ENCODE measurements at regions not wholly inside any gene's neighbourhood (a gene's known extent, or its start where the extent isn't known, plus 50 kb on each side); places are given as distances from the start of the nearest gene placed in this dataset.

DNA sequence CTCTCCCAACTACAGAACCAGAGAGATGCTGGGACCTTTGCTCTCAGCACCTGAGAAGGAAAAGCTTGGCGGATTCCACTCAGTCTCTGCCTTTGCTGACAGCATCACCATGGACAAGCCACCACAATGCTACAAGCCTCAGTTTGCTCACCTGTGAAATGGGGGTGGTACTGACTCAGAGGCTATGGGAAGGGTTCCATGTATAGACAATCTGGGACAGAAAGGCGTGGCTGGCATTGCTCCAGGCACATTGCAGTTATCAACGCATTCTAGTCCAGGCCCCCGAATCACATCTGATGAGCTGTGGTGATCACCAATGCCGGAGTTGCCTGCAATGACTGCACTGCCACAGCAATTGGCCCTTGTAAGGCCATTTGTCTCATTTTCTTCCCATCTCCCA lies 72.6 kb downstream of the ISX start:
- Histone ChIP-seq H3K27ac (ENCODE audit: low read length) (no peak overlapping the region), H3K4me1 (ENCODE audit: control insufficient read depth, insufficient read depth, low read length) (no peaks in the 10 kb centered on the region), H3K9ac (ENCODE audit: low read length in 2 of 2) (no peak overlapping the region), H3K9me3 (ENCODE audit: control insufficient read depth in 2 of 2, low read length in 2 of 2) (peaks cover 2 to 4% of the 10 kb centered on the region in 2 donors), H3K4me3 (ENCODE audit: low read length in 2 of 2) (no peak overlapping the region), H3K27me3 (ENCODE audit: control insufficient read depth in 1 of 2, insufficient read depth in 2 of 2, low read length in 2 of 2) (peaks cover 2 to 15% of the 10 kb centered on the region in 2 donors), H3K36me3 (ENCODE audit: control insufficient read depth in 2 of 2, insufficient read depth in 2 of 2, low read length in 2 of 2) (no peaks in the 10 kb centered on the region)

DNA sequence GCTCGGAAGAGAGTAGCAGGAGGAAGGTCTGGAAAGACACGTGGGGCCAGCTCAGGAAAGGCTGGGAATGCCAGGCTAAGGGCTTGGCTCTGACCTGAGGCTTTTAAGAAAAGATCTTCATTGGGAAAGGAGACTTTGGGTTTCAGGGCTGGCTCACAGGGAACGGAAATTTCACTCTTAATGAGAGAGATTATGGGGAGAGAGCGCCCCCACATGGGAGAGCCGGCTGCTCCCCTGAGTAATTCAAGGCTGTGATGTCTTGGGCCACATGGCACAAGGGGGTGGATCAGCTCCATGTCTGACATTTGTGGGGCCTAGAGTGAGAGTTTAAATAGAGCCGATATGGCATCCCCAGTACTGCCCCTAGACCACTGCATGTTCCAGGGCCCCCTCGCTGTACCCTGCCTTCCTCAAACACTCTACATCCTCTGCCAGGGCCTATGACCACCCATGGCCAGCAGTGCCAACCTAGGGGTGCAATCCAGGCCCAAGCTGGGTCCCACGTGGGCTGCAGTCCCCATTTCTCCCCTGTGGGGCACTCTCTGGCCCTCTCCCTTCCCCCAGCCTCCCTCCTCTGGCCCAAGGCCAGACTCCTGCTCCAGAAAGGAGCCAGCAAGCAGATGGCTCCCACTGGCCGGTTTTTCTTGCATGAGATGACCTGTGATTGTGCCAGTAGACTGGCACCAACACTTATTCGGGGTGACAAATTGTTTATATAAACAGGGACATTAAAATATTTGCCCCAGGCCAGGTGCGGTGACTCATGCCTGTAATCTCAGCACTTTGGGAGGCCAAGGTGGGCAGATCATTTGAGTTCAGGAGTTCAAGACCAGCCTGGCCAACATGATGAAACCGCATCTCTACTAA lies 75.2 kb downstream of the ISX start:
- peaks cover 2 to 4% of the 10 kb centered on the region in 2 donors for H3K27me3 ChIP-seq (ENCODE audit: control insufficient read depth in 1 of 2, insufficient read depth in 2 of 2, low read length in 2 of 2)
- H3K36me3 ChIP-seq (ENCODE audit: control insufficient read depth in 2 of 2, insufficient read depth in 2 of 2, low read length in 2 of 2), result no peaks in the 10 kb centered on the region
- H3K9ac ChIP-seq (ENCODE audit: low read length in 2 of 2), result no peak overlapping the region
- no peak overlapping the region for H3K27ac ChIP-seq (ENCODE audit: low read length)
- H3K4me1 ChIP-seq (ENCODE audit: control insufficient read depth, insufficient read depth, low read length), result no peaks in the 10 kb centered on the region
- H3K9me3 ChIP-seq (ENCODE audit: control insufficient read depth in 2 of 2, low read length in 2 of 2), result peaks cover 2 to 4% of the 10 kb centered on the region in 2 donors
- H3K4me3 ChIP-seq (ENCODE audit: low read length in 2 of 2), result no peak overlapping the region

DNA sequence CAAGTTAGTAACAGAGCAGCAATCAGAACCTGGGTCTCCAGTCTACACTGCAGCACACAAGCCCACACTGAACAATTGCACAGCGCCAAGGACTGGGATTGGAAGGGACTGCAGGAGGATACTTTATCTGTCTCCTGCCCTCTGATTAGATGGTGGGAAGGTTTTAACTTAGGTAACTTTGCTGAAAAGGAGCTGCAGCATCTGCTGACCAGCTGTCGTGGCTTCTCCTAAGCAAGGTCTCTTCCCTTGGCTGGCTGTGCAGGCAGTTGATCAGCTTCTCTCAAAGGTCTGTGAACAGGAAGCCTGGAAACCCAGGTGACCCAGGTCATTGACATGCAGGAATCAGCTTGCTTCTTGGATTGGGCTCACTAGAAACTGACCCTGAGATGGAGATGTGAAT lies 82.4 kb downstream of the ISX start:
- H3K9me3 ChIP-seq (ENCODE audit: control insufficient read depth in 2 of 2, low read length in 2 of 2), result peaks cover 0 to under 1% of the 10 kb centered on the region in 2 donors
- no peak overlapping the region for H3K27ac ChIP-seq (ENCODE audit: low read length)
- no peak overlapping the region for H3K4me3 ChIP-seq (ENCODE audit: low read length in 2 of 2)
- H3K27me3 ChIP-seq (ENCODE audit: control insufficient read depth in 1 of 2, insufficient read depth in 2 of 2, low read length in 2 of 2), result peaks cover 4 to 7% of the 10 kb centered on the region in 2 donors
- H3K9ac ChIP-seq (ENCODE audit: low read length in 2 of 2), result no peak overlapping the region
- no peaks in the 10 kb centered on the region for H3K36me3 ChIP-seq (ENCODE audit: control insufficient read depth in 2 of 2, insufficient read depth in 2 of 2, low read length in 2 of 2)
- no peaks in the 10 kb centered on the region for H3K4me1 ChIP-seq (ENCODE audit: control insufficient read depth, insufficient read depth, low read length)

DNA sequence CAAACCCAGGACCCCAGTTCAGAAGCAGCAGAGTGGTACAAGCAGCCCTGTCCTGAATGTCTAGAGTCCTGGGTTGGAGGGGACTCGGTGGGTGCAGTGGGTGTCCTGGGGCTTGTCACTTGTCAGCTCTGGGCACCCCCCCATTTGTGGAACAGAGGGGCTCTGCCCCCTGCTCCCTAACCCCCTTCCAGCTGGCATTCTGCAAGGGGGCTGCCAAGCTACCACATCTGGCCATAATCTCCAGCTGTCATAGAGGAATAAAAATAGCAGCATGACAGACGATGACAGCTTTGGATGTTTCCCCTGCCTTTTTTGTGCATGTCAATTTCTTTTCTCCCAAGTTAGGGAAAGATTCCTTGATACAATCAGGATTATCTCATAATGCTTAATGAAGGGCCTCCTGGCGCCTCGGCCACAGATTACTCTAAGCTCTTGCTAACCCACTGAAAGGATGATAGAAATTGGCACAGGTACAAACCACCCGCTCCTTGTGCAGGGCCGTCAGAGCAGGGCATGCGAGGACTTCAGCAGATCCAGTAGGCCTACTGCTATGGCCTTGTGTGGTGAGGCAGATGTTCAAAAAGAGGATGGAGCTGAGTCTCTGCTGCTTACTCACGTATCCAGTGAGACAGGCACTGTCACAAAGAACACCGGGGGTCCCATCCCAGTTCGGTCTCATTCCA lies 83.0 kb downstream of the ISX start:
- Histone ChIP-seq H3K27me3 (ENCODE audit: control insufficient read depth in 1 of 2, insufficient read depth in 2 of 2, low read length in 2 of 2) (peaks cover 4 to 7% of the 10 kb centered on the region in 2 donors), H3K27ac (ENCODE audit: low read length) (no peak overlapping the region), H3K4me1 (ENCODE audit: control insufficient read depth, insufficient read depth, low read length) (no peaks in the 10 kb centered on the region), H3K9ac (ENCODE audit: low read length in 2 of 2) (no peak overlapping the region), H3K9me3 (ENCODE audit: control insufficient read depth in 2 of 2, low read length in 2 of 2) (no peaks in the 10 kb centered on the region), H3K4me3 (ENCODE audit: low read length in 2 of 2) (no peak overlapping the region), H3K36me3 (ENCODE audit: control insufficient read depth in 2 of 2, insufficient read depth in 2 of 2, low read length in 2 of 2) (no peaks in the 10 kb centered on the region)

DNA sequence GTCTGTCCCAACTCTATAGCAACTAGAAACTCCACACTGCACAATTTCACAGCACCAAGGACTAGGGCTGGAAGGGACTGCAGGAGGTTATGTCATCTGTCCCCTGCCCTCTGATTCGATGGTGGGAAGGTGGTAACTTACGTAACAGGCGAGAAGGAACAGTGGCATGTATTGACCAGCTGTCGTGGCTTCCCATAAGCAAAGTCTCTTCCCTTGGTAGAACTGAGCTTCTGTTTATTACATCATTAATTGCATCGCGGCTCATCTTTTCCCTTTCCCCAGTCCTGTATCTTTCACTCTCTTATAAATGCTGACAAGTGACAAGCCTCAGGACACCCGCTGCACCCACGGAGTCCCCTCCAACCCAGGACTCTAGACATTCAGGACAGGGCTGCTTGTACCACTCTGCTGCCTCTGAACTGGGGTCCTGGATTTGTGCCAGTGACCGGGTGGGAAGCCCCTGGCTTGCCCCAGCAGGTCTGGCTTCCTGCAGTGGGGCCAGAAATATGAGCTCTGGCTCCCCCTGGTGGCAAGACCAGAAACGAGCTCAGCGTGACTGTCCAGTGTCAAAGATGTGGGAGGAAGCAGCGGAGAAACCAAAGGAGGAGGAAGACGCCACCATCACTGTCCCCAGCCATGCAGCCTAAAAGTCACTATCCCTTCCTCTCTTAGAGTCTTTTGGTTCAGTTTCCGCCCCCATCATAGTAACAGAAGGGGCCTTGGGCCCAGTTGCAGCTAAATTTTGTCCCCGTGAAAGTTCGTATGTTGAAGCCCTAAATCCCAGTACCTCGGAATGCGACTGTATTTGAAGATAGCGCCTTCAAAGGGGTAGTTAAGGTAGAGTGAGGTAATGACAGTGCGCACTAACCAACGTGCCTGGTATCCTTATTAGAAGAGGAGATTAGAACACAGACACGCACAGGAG lies 84.5 kb downstream of the ISX start:
- H3K27me3 ChIP-seq (ENCODE audit: control insufficient read depth in 1 of 2, insufficient read depth in 2 of 2, low read length in 2 of 2), result peaks cover 9 to 10% of the 10 kb centered on the region in 2 donors
- no peak overlapping the region for H3K4me3 ChIP-seq (ENCODE audit: low read length in 2 of 2)
- H3K9me3 ChIP-seq (ENCODE audit: control insufficient read depth in 2 of 2, low read length in 2 of 2), result no peaks in the 10 kb centered on the region
- no peak overlapping the region for H3K9ac ChIP-seq (ENCODE audit: low read length in 2 of 2)
- no peaks in the 10 kb centered on the region for H3K4me1 ChIP-seq (ENCODE audit: control insufficient read depth, insufficient read depth, low read length)
- H3K36me3 ChIP-seq (ENCODE audit: control insufficient read depth in 2 of 2, insufficient read depth in 2 of 2, low read length in 2 of 2), result no peaks in the 10 kb centered on the region
- no peak overlapping the region for H3K27ac ChIP-seq (ENCODE audit: low read length)

DNA sequence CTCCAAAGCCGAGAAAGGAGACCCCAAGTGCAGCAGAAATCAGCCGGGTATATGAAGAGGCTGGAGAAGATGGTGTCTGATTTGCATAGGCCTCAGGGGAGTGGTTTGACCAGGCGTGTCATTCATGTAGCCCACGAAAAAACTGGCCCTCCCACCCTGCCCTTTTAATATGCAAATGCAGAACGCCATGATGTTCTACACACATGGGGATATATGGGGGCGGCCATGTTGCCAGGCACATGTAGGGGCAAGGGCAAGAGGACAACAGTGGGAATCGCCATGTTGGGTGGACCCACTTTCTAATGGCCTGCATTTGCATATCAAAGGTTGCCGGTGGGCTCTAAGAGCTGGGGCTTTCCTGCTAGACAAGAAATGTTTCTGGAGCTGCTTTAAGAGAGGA lies 86.4 kb downstream of the ISX start:
- Histone ChIP-seq H3K4me1 (ENCODE audit: control insufficient read depth, insufficient read depth, low read length) (no peaks in the 10 kb centered on the region), H3K4me3 (ENCODE audit: low read length in 2 of 2) (no peak overlapping the region), H3K9ac (ENCODE audit: low read length in 2 of 2) (no peak overlapping the region), H3K36me3 (ENCODE audit: control insufficient read depth in 2 of 2, insufficient read depth in 2 of 2, low read length in 2 of 2) (no peaks in the 10 kb centered on the region), H3K9me3 (ENCODE audit: control insufficient read depth in 2 of 2, low read length in 2 of 2) (no peaks in the 10 kb centered on the region), H3K27me3 (ENCODE audit: control insufficient read depth in 1 of 2, insufficient read depth in 2 of 2, low read length in 2 of 2) (peaks cover 12 to 17% of the 10 kb centered on the region in 2 donors), H3K27ac (ENCODE audit: low read length) (no peak overlapping the region)

DNA sequence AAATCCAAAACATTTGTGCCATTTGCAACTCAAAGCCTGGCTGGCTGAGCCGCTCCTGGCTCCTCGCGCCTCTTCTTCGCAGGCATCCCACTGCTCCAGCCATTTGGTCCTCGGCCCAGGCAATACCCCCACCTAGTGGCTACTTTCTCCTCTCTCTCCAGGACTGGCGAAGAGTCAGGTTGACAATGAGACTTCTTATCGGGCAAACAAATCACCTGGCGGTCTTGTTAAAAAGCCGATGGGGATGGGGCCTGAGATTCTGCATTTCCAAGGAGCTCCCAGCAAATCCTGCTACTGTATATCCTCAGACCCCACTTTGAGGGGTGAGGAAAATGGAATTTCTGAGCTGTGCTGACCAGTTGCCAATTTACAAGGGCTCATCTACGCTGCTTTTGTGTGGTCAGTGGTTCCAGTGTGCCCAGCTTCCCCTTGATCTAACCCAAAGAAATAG lies 89.0 kb downstream of the ISX start:
- Histone ChIP-seq H3K36me3 (ENCODE audit: control insufficient read depth in 2 of 2, insufficient read depth in 2 of 2, low read length in 2 of 2) (no peaks in the 10 kb centered on the region), H3K4me3 (ENCODE audit: low read length in 2 of 2) (no peak overlapping the region), H3K4me1 (ENCODE audit: control insufficient read depth, insufficient read depth, low read length) (no peaks in the 10 kb centered on the region), H3K27ac (ENCODE audit: low read length) (no peak overlapping the region), H3K9ac (ENCODE audit: low read length in 2 of 2) (no peak overlapping the region), H3K9me3 (ENCODE audit: control insufficient read depth in 2 of 2, low read length in 2 of 2) (no peaks in the 10 kb centered on the region), H3K27me3 (ENCODE audit: control insufficient read depth in 1 of 2, insufficient read depth in 2 of 2, low read length in 2 of 2) (peaks cover 17% of the 10 kb centered on the region in 2 donors)

DNA sequence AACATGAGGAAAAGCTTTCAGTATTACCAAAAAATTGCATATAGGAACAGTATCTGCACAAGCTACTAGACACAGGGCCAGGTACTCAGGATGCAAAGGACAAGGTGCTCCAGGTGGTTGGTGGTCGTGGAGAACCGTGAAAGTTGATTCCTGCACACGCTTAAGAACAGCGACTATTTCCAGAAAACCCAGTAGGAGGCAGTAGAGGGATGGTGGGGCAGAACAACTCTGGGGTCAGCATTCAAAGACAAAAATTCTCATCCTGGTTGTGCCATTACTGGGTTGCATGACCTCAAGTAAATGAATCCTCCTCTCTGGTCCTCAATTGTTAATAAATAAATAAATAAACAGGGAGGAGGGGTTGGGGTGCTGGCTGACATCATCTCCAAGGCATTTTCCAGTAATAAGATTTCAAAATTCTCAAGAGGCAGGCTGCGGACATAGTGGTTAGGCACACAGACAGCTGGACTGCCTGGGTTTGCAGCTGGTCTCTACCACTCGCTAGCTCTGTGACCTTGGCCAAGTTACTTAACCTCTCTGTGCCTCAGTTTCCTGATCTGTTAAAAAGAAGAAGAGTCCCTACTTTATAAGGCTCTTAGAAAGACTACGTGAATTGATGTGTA lies 89.6 kb downstream of the ISX start:
- Histone ChIP-seq H3K27ac (ENCODE audit: low read length) (no peak overlapping the region), H3K36me3 (ENCODE audit: control insufficient read depth in 2 of 2, insufficient read depth in 2 of 2, low read length in 2 of 2) (no peaks in the 10 kb centered on the region), H3K4me1 (ENCODE audit: control insufficient read depth, insufficient read depth, low read length) (no peaks in the 10 kb centered on the region), H3K4me3 (ENCODE audit: low read length in 2 of 2) (no peak overlapping the region), H3K9ac (ENCODE audit: low read length in 2 of 2) (no peak overlapping the region), H3K9me3 (ENCODE audit: control insufficient read depth in 2 of 2, low read length in 2 of 2) (no peaks in the 10 kb centered on the region), H3K27me3 (ENCODE audit: control insufficient read depth in 1 of 2, insufficient read depth in 2 of 2, low read length in 2 of 2) (peaks cover 17% of the 10 kb centered on the region in 2 donors)

DNA sequence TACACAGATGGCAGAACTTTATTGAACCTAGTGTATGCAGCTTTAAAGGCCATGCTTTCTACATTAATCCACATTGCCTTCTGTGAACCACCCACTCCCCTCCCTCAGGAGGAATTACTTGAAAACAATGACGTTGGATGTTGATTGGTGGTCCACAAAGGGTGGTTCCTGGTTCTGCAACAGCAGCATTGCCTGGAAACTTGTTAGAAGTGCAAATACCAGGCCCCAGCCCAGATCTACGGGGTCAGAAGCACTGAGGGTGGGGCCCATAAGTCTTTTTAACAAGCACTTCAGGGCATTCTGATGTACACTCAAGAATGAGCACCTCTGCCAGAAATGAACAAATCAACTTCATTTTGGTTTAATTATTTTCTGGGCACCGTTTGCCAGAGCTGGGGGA lies 91.0 kb downstream of the ISX start:
- Histone ChIP-seq H3K4me3 (ENCODE audit: low read length in 2 of 2) (no peak overlapping the region), H3K9ac (ENCODE audit: low read length in 2 of 2) (no peak overlapping the region), H3K36me3 (ENCODE audit: control insufficient read depth in 2 of 2, insufficient read depth in 2 of 2, low read length in 2 of 2) (no peaks in the 10 kb centered on the region), H3K27me3 (ENCODE audit: control insufficient read depth in 1 of 2, insufficient read depth in 2 of 2, low read length in 2 of 2) (peaks cover 13 to 17% of the 10 kb centered on the region in 2 donors), H3K4me1 (ENCODE audit: control insufficient read depth, insufficient read depth, low read length) (no peaks in the 10 kb centered on the region), H3K27ac (ENCODE audit: low read length) (no peak overlapping the region), H3K9me3 (ENCODE audit: control insufficient read depth in 2 of 2, low read length in 2 of 2) (no peaks in the 10 kb centered on the region)

DNA sequence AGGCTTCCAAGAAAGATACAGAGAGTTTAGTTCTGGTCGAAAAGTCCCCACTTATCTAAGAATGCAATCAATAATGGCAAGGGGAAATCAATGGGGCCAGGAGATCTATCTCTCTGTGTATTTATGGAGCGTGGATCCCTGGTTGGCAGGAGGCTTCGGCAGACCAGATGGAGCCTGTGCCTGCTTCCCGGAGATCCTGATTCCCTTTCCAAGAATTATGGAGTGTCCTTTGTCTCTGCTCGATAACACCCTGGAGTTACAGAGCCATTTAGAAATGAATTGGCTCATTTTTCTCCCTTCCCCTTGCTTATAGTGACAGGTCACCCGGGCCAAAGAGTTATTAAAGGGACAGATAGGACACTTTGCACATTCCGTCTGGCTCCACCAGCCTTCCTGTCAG lies 92.4 kb downstream of the ISX start:
- H3K4me1 ChIP-seq (ENCODE audit: control insufficient read depth, insufficient read depth, low read length), result no peaks in the 10 kb centered on the region

More for the DNA sequence above, 92.4 kb downstream of the ISX start:
- Histone ChIP-seq H3K27ac (ENCODE audit: low read length) (no peak overlapping the region), H3K4me3 (ENCODE audit: low read length in 2 of 2) (no peak overlapping the region), H3K27me3 (ENCODE audit: control insufficient read depth in 1 of 2, insufficient read depth in 2 of 2, low read length in 2 of 2) (peaks cover 12 to 13% of the 10 kb centered on the region in 2 donors), H3K36me3 (ENCODE audit: control insufficient read depth in 2 of 2, insufficient read depth in 2 of 2, low read length in 2 of 2) (no peaks in the 10 kb centered on the region), H3K9me3 (ENCODE audit: control insufficient read depth in 2 of 2, low read length in 2 of 2) (no peaks in the 10 kb centered on the region), H3K9ac (ENCODE audit: low read length in 2 of 2) (no peak overlapping the region)

Data from stomach smooth muscle (tissue), 2 donors.